ENCODE measurements at regions not wholly inside any gene's neighbourhood (a gene's known extent, or its start where the extent isn't known, plus 50 kb on each side); places are given as distances from the start of the nearest gene placed in this dataset.

- TF ChIP-seq SUZ12 (IDR thresholded peaks at IDR 0.05; ENCODE audit: extremely low read depth, insufficient read depth, insufficient read length) = no peak
- no peak for TF ChIP-seq ZNF274 (IDR thresholded peaks at IDR 0.05; ENCODE audit: low read depth, low read length)
- TF ChIP-seq YY1 (IDR thresholded peaks at IDR 0.05; ENCODE audit: insufficient read depth, insufficient read length) = no peak
Measured at GRCh38 chr9:108575276-108575675, 280.5 kb downstream of the ACTL7B start.

Data from NT2/D1 (cell line).